Astrocyte of the cerebellum (primary cell): ENCODE measurements at regions not wholly inside any gene's neighbourhood (a gene's known extent, or its start where the extent isn't known, plus 50 kb on each side); places are given as distances from the start of the nearest gene placed in this dataset.

Experiments used
- DNase-seq: peaks from one replicate; pipeline ENCODE4 v3.0.0-alpha.2; 2011; ENCODE audit warnings: low read depth
- H3K4me3 ChIP-seq: 2 replicates; pipeline ENCODE4 v1.5.1; 2011; ENCODE audit warnings: mild to moderate bottlenecking, low read depth, low read length, moderate library complexity
- in situ Hi-C: cut with HindIII; loops from 2 replicates; pipeline ENCODE4 v1.10.0; 2017; ENCODE audit warnings: low sequenced_read_pairs
- TF ChIP-seq, protein P1 (sequence below): IDR thresholded peaks from 2 replicates; pipeline ENCODE4 v1.5.1; 2012; ENCODE audit warnings: low read length, low read depth, moderate library complexity, mild to moderate bottlenecking; ENCODE audit errors: missing control alignments

GRCh38 chr14:94933486-94933885, 163.6 kb upstream of the GSC start:
- no peak for DNase-seq
- in situ Hi-C loops, result no loop called here
- H3K4me3 ChIP-seq, result no peak overlapping the region
- TF ChIP-seq, protein P1, sequence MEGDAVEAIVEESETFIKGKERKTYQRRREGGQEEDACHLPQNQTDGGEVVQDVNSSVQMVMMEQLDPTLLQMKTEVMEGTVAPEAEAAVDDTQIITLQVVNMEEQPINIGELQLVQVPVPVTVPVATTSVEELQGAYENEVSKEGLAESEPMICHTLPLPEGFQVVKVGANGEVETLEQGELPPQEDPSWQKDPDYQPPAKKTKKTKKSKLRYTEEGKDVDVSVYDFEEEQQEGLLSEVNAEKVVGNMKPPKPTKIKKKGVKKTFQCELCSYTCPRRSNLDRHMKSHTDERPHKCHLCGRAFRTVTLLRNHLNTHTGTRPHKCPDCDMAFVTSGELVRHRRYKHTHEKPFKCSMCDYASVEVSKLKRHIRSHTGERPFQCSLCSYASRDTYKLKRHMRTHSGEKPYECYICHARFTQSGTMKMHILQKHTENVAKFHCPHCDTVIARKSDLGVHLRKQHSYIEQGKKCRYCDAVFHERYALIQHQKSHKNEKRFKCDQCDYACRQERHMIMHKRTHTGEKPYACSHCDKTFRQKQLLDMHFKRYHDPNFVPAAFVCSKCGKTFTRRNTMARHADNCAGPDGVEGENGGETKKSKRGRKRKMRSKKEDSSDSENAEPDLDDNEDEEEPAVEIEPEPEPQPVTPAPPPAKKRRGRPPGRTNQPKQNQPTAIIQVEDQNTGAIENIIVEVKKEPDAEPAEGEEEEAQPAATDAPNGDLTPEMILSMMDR, result no peak

GRCh38 chr14:94932589-94932988, 162.7 kb upstream of the GSC start:
- H3K4me3 ChIP-seq, result no peak overlapping the region
- in situ Hi-C loops, result no loop called here
- DNase-seq, result no peak
- TF ChIP-seq, protein P1, result no peak

GRCh38 chr14:94930690-94931089, 160.8 kb upstream of the GSC start:
- no peak for DNase-seq
- no peak overlapping the region for H3K4me3 ChIP-seq
- TF ChIP-seq, protein P1, result no peak
- in situ Hi-C loops, result no loop called here

DNA sequence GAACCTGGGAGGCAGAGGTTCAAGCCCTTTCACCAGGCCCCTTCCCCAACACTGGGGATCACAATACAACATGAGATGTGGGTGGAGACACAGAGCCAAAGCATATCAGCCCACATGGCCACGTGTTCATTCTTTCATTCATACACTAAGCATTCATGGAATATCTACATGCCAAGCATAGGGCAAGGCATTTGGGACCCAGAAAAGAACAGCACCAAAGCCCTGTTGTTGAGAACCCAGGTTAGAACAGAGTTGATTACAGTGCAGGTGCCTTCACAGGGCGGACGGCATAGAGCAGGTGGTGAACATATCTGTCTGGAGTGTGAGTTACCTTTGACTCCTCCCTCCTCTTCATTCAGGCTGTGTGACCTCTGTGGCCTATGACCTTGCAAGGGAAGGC, 159.4 kb upstream of the GSC start:
- in situ Hi-C loops, result no loop called here
- no peak overlapping the region for H3K4me3 ChIP-seq
- TF ChIP-seq, protein P1, result no peak
- no peak for DNase-seq

DNA sequence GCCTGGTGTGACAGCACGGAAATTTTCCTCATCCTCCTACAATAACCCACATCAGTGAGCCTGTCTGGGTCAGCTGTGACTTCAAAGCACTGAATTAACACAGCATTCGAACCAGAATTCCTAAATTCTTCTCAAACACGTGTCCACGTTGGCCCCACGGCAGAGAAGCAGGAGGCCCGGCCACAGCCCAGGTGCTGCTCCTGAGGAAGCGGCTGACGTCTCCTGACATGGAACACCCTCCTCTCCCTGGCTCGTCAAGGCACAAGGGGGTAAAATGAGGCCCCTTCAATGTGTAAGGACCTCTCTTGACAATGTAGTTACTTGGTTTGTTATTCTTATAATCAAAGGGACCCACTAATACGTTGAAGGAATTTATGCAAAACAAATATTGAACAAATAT, 156.3 kb upstream of the GSC start:
- H3K4me3 ChIP-seq, result no peak overlapping the region
- in situ Hi-C loops, result no loop called here
- TF ChIP-seq, protein P1, result no peak
- DNase-seq, result no peak

DNA sequence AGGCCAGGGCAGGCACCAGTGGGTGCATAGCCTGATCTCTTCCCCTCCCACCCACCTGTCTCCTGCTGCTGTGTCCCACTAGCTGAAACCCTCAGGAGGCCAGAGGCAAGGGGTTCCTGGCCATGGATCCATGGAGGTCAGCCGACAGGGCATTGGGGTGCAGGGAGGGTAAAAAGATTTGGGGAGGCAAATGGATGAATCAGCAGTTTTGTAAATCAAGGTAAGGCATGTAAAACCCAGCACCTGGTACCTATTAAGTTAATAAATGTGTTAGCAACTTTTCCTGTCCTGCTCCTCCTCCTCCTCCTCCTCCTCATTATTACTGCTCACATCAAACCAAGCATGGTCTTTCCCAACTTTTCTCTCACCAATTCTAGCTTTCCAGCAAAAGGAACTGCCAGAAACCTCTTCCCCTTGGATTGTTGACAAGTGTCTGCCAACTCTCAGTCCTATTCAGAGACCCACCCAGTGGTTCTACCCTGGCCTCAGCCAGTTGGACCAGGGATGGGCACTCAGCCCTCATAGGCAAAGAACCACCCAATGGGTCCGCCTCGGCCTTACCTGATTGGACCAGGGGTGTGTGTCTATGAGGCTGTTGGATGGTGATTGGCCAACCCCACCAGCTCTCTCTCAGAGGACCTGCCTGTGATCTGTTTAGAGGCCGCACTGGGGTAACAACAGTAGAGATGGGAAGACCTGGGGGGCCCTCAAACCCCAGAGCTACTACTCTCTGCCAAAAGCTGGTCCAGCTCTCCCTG, 155.7 kb upstream of the GSC start:
- no peak for DNase-seq
- in situ Hi-C loops, result no loop called here
- no peak overlapping the region for H3K4me3 ChIP-seq
- TF ChIP-seq, protein P1, result no peak
